Suprapubic skin (tissue), 4 donors: ENCODE measurements at regions not wholly inside any gene's neighbourhood (a gene's known extent, or its start where the extent isn't known, plus 50 kb on each side); places are given as distances from the start of the nearest gene placed in this dataset.

Experiments
- EP300 ChIP-seq: sonication (generic); formaldehyde crosslinking; IDR thresholded peaks from one replicate; pipeline ENCODE4 v1.6.1; 2017; ENCODE audit warnings: antibody characterized with exemption
- POLR2A ChIP-seq, 2 donors: fragments of 450-650 bp; IDR thresholded peaks; one replicate each; pipeline ENCODE4 v1.6.1; 2017; ENCODE audit warnings: antibody characterized with exemption in 2 of 2, mild to moderate bottlenecking in 2 of 2, moderate library complexity in 2 of 2
- POLR2AphosphoS5 ChIP-seq, 3 donors: sonication (generic); formaldehyde crosslinking; IDR thresholded peaks; one replicate each; pipeline ENCODE4 v1.6.1; 2017; ENCODE audit warnings: antibody characterized with exemption in 3 of 3
- TF ChIP-seq, protein P1 (sequence below), 2 donors: fragments of 200-600 bp in 1 of 2; fragments of 450-650 bp in 1 of 2; sonication (generic) in 1 of 2; IDR thresholded peaks; one replicate each; pipeline ENCODE4 v1.5.1; 2016 to 2019; ENCODE audit warnings: antibody characterized with exemption in 2 of 2, mild to moderate bottlenecking in 1 of 2, moderate library complexity in 1 of 2

DNA sequence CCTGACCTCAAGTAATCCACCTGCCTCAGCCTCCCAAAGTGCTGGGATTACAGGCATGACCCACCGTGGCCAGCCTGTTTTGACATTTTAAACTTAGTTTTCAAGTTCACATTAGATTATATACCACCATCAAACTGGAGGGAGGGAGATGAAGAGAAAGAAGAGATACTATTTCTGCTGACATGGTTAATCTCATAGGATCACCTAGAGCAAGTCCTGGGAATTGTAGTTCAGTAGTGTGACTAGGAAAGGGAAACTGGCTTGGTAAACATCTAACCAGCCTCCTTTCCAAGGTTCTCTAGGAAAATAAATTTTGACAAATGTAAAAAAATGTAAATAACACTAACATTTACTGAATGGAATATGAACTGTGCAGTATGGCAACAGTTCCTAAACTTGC, 120.5 kb upstream of the ASCC3 start:
- TF ChIP-seq, protein P1, sequence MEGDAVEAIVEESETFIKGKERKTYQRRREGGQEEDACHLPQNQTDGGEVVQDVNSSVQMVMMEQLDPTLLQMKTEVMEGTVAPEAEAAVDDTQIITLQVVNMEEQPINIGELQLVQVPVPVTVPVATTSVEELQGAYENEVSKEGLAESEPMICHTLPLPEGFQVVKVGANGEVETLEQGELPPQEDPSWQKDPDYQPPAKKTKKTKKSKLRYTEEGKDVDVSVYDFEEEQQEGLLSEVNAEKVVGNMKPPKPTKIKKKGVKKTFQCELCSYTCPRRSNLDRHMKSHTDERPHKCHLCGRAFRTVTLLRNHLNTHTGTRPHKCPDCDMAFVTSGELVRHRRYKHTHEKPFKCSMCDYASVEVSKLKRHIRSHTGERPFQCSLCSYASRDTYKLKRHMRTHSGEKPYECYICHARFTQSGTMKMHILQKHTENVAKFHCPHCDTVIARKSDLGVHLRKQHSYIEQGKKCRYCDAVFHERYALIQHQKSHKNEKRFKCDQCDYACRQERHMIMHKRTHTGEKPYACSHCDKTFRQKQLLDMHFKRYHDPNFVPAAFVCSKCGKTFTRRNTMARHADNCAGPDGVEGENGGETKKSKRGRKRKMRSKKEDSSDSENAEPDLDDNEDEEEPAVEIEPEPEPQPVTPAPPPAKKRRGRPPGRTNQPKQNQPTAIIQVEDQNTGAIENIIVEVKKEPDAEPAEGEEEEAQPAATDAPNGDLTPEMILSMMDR (IDR thresholded peaks at IDR 0.05) = no peak
- TF ChIP-seq POLR2A (IDR thresholded peaks at IDR 0.05) = no peak
- no peak for TF ChIP-seq EP300
- no peak for TF ChIP-seq POLR2AphosphoS5 (IDR thresholded peaks at IDR 0.05)
